Osteocyte (in vitro differentiated cells): ENCODE measurements at regions not wholly inside any gene's neighbourhood (a gene's known extent, or its start where the extent isn't known, plus 50 kb on each side); places are given as distances from the start of the nearest gene placed in this dataset.

Source experiments
- DNase-seq: peaks from one replicate; pipeline ENCODE4 v3.0.0; 2021; ENCODE audit warnings: mixed read lengths; ENCODE audit not compliant: unreplicated experiment; ENCODE audit errors: extremely low spot score
- H3K27ac Mint-ChIP-seq: one replicate; pipeline ENCODE4 v1.8.0; 2021; ENCODE audit warnings: mild to moderate bottlenecking, mixed read lengths; ENCODE audit not compliant: unreplicated experiment
- H3K27me3 Mint-ChIP-seq: one replicate; pipeline ENCODE4 v1.8.0; 2021; ENCODE audit warnings: mixed read lengths; ENCODE audit not compliant: unreplicated experiment
- H3K36me3 Mint-ChIP-seq: one replicate; pipeline ENCODE4 v1.8.0; 2021; ENCODE audit warnings: mixed read lengths; ENCODE audit not compliant: unreplicated experiment
- H3K4me1 Mint-ChIP-seq: one replicate; pipeline ENCODE4 v1.8.0; 2021; ENCODE audit warnings: mixed read lengths; ENCODE audit not compliant: unreplicated experiment
- H3K4me3 Mint-ChIP-seq: one replicate; pipeline ENCODE4 v1.8.0; 2021; ENCODE audit warnings: mild to moderate bottlenecking, moderate library complexity, mixed read lengths; ENCODE audit not compliant: unreplicated experiment
- H3K9me3 Mint-ChIP-seq: one replicate; pipeline ENCODE4 v1.8.0; 2021; ENCODE audit warnings: mixed read lengths; ENCODE audit not compliant: unreplicated experiment
- CTCF ChIP-seq: fragments of 200-600 bp; sonication (generic); IDR thresholded peaks from 2 replicates; pipeline ENCODE4 v1.5.0; 2021; ENCODE audit warnings: antibody characterized with exemption, mild to moderate bottlenecking, moderate library complexity

- TF ChIP-seq CTCF: no peak
- Mint-ChIP-seq H3K4me3 (no peak overlapping the region), H3K36me3 (no peaks in the 10 kb centered on the region), H3K27me3 (no peaks in the 10 kb centered on the region), H3K27ac (no peak overlapping the region), H3K4me1 (peaks cover 6% of the 10 kb centered on the region), H3K9me3 (no peaks in the 10 kb centered on the region)
- no peak for DNase-seq
Measured at GRCh38 chr3:184645336-184645735, 66.5 kb downstream of the MAGEF1 start.

- no peak for TF ChIP-seq CTCF
- H3K27ac Mint-ChIP-seq: no peak overlapping the region
- H3K27me3 Mint-ChIP-seq: no peaks in the 10 kb centered on the region
- DNase-seq: no peak
- no peaks in the 10 kb centered on the region for H3K36me3 Mint-ChIP-seq
- H3K4me1 Mint-ChIP-seq: peaks cover 1% of the 10 kb centered on the region
- H3K4me3 Mint-ChIP-seq: no peak overlapping the region
- H3K9me3 Mint-ChIP-seq: no peaks in the 10 kb centered on the region
Measured at GRCh38 chr3:184643442-184643841, 68.4 kb downstream of the MAGEF1 start.

GRCh38 chr3:184642631-184643285, 69.1 kb downstream of the MAGEF1 start:
- Mint-ChIP-seq H3K27me3 (no peaks in the 10 kb centered on the region), H3K4me3 (no peak overlapping the region), H3K4me1 (no peaks in the 10 kb centered on the region), H3K9me3 (no peaks in the 10 kb centered on the region), H3K36me3 (no peaks in the 10 kb centered on the region), H3K27ac (no peak overlapping the region)
- TF ChIP-seq CTCF: no peak
- DNase-seq: no peak

GRCh38 chr3:184641430-184641829, 70.4 kb downstream of the MAGEF1 start:
- Mint-ChIP-seq H3K27me3 (no peaks in the 10 kb centered on the region), H3K4me1 (no peaks in the 10 kb centered on the region), H3K27ac (no peak overlapping the region), H3K9me3 (no peaks in the 10 kb centered on the region), H3K4me3 (no peak overlapping the region), H3K36me3 (no peaks in the 10 kb centered on the region)
- DNase-seq: no peak
- no peak for TF ChIP-seq CTCF

- Mint-ChIP-seq H3K4me1 (no peaks in the 10 kb centered on the region), H3K4me3 (no peak overlapping the region), H3K27ac (no peak overlapping the region), H3K36me3 (no peaks in the 10 kb centered on the region), H3K27me3 (no peaks in the 10 kb centered on the region), H3K9me3 (no peaks in the 10 kb centered on the region)
- DNase-seq: no peak
- no peak for TF ChIP-seq CTCF
Measured at GRCh38 chr3:184639351-184639750, 72.5 kb downstream of the MAGEF1 start.
